SK-N-SH (cell line): ENCODE measurements at regions not wholly inside any gene's neighbourhood (a gene's known extent, or its start where the extent isn't known, plus 50 kb on each side); places are given as distances from the start of the nearest gene placed in this dataset.

ENCODE experiments used
- CTCF ChIP-seq: fragments of 200-600 bp; sonication (generic); IDR thresholded peaks from 2 replicates; pipeline ENCODE4 v1.6.1; 2017; ENCODE audit warnings: antibody characterized with exemption, mild to moderate bottlenecking, moderate library complexity
- EP300 ChIP-seq, 2 experiments: IDR thresholded peaks; 2 replicates each; pipeline versions ENCODE4 v1.4.0 to v1.6.1; 2012; ENCODE audit warnings: borderline replicate concordance in 1 of 2, low read depth in 1 of 2, low read length in 1 of 2
- POLR2AphosphoS5 ChIP-seq: IDR thresholded peaks from 2 replicates; pipeline ENCODE4 v1.6.1; 2012; ENCODE audit warnings: low read depth, low read length
- RCOR1 ChIP-seq: fragments of 150-350 bp; IDR thresholded peaks from 2 replicates; pipeline ENCODE4 v1.6.1; 2017; ENCODE audit warnings: antibody characterized with exemption, low read length
- TF ChIP-seq, protein P1 (sequence below): IDR thresholded peaks from 2 replicates; pipeline ENCODE4 v1.4.0; 2012; ENCODE audit warnings: low read depth

DNA sequence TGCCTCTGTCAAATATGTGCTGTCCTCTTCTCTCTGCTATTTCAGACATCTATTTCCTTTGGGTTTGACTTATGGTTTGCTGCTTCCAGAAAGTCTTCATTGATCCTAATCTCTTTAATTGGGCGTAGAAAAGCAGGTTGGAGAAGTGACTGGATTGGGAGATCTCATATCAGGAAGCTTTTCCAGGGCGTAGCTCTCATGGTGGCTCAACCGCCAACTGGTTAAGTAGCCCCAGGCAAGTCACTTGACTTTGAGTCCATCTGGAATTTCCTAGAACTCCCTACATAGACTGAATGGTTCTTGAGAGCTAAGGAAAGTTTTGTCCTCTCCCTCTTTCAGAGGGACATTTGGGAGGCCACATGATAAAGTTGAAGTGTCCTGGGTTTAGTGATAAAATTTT is 192.3 kb upstream of the GLRA1 start:
- TF ChIP-seq, protein P1, sequence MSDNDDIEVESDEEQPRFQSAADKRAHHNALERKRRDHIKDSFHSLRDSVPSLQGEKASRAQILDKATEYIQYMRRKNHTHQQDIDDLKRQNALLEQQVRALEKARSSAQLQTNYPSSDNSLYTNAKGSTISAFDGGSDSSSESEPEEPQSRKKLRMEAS: no peak
- no peak for TF ChIP-seq CTCF
- no peak for TF ChIP-seq EP300 (IDR thresholded peaks at IDR 0.05; ENCODE audit: borderline replicate concordance in 1 of 2, low read depth in 1 of 2, low read length in 1 of 2)
- no peak for TF ChIP-seq POLR2AphosphoS5
- no peak for TF ChIP-seq RCOR1
